Spleen (tissue), 7 donors: ENCODE measurements at regions not wholly inside any gene's neighbourhood (a gene's known extent, or its start where the extent isn't known, plus 50 kb on each side); places are given as distances from the start of the nearest gene placed in this dataset.
"Not testable (repeated sequence)": the region's sequence is repeated elsewhere in the genome, so short reads cannot be mapped to it uniquely, and the experiment has no call there.

Source experiments
- CTCF ChIP-seq, 11 experiments: fragments of 200-600 bp in 7 of 11; fragments of 450-650 bp in 4 of 11; sonication (generic) in 4 of 11; IDR thresholded peaks in 8 of 11; conservative IDR thresholded peaks in 3 of 11; 1 replicate in 7 of 11; 2 replicates in 4 of 11; pipeline versions ENCODE4 v1.4.0 to v1.8.0; 2016 to 2021; ENCODE audit warnings: antibody characterized with exemption in 11 of 11, inconsistent platforms in 4 of 11, mild to moderate bottlenecking in 1 of 11
- POLR2A ChIP-seq, 3 donors: fragments of 450-650 bp; IDR thresholded peaks; one replicate each; pipeline ENCODE4 v1.5.1; 2017; ENCODE audit warnings: antibody characterized with exemption in 3 of 3, mild to moderate bottlenecking in 1 of 3
- donor health status: DM: no; HTN: no; CAD: no; lungs with moderate emphysema.
- donor health status: DM: no; HTN: no; CAD: no.
- donor health status: DM: no; HTN: no; CAD: no.

- not testable (repeated sequence) for TF ChIP-seq CTCF (IDR thresholded peaks at IDR 0.05 in 8 of 11, conservative IDR thresholded peaks at IDR 0.05 in 3 of 11); POLR2A (IDR thresholded peaks at IDR 0.05)
Measured at GRCh38 chr16:29297144-29297808, 109.2 kb downstream of the NPIPB11 start.
